GM12878 (cell line): ENCODE measurements at regions not wholly inside any gene's neighbourhood (a gene's known extent, or its start where the extent isn't known, plus 50 kb on each side); places are given as distances from the start of the nearest gene placed in this dataset.

Experiments used
- ATAC-seq: fragments of 200-7000 bp; cut with Tn5 transposase; 3 replicates; pipeline ENCODE4 v1.9.1; 2020; ENCODE audit warnings: mild to moderate bottlenecking, moderate library complexity
- BruUV-seq: library from RNA; stranded (reverse); fragments of 400-500 nt; replicated peaks from 2 replicates; lab custom pipeline; 2021; lab: Mats Ljungman, UMichigan
- CTCF ChIA-PET: fragments of 300-600 bp; sonication (Branson Sonifier 250); formaldehyde crosslinking; extraction: SDS; loops from one replicate; lab custom pipeline; 2021; ENCODE audit warnings: inconsistent platforms; lab: Yijun Ruan, JAX
- POLR2A ChIA-PET: fragments of 350-600 bp; formaldehyde crosslinking; extraction: SDS; loops from one replicate; lab custom pipeline; 2021; ENCODE audit warnings: inconsistent platforms; lab: Charles Lee
- RAD21 ChIA-PET: fragments of 300-600 bp; sonication (Branson Sonifier 250); formaldehyde crosslinking; loops from one replicate; lab custom pipeline; 2023; ENCODE audit warnings: antibody characterized with exemption; ENCODE audit not compliant: unreplicated experiment; lab: Charles Lee
- SMC1A ChIA-PET: fragments of 300-600 bp; sonication (Branson Sonifier 250); formaldehyde crosslinking; loops from one replicate; lab custom pipeline; 2023; ENCODE audit not compliant: unreplicated experiment, uncharacterized antibody; lab: Charles Lee
- DNase-seq: peaks from one replicate; pipeline ENCODE4 v3.0.0-alpha.2; 2011; ENCODE audit warnings: low read depth, low spot score
- FAIRE-seq: peaks from 3 replicates; lab custom pipeline; 2011; peaks lifted over from hg19 to GRCh38; lab: Jason Lieb, UNC
- H2AFZ ChIP-seq: 2 replicates; pipeline ENCODE4 v1.6.0; 2011; ENCODE audit warnings: low read depth, low read length, control low read depth; ENCODE audit not compliant: control insufficient read depth
- H3K27ac ChIP-seq: 2 replicates; pipeline ENCODE4 v1.5.1; 2011; ENCODE audit warnings: control low read depth; ENCODE audit not compliant: control insufficient read depth, insufficient read depth
- H3K27me3 ChIP-seq, 2 experiments: replicated peaks in 1 of 2; 2 replicates each; pipeline versions ENCODE4 v1.6.0 to v1.6.1; 2011; ENCODE audit warnings: low read length in 1 of 2; ENCODE audit not compliant: control insufficient read depth in 2 of 2, insufficient read depth in 2 of 2
- H3K36me3 ChIP-seq, 2 experiments: 2 replicates each; pipeline ENCODE4 v1.5.1; 2011; ENCODE audit warnings: low read length in 1 of 2; ENCODE audit not compliant: control insufficient read depth in 2 of 2, insufficient read depth in 2 of 2
- H3K4me1 ChIP-seq: 2 replicates; pipeline ENCODE4 v1.6.1; 2011; ENCODE audit warnings: mild to moderate bottlenecking, low read length, moderate library complexity, mixed read lengths; ENCODE audit not compliant: control insufficient read depth, insufficient read depth
- H3K4me2 ChIP-seq: 2 replicates; pipeline ENCODE4 v1.6.0; 2011; ENCODE audit warnings: control low read depth; ENCODE audit not compliant: control insufficient read depth, insufficient read depth
- H3K4me3 ChIP-seq: fragments of 200-600 bp; sonication (generic); 2 replicates; pipeline ENCODE4 v1.5.1; 2016
- H3K79me2 ChIP-seq: 2 replicates; pipeline ENCODE4 v1.6.0; 2011; ENCODE audit warnings: low read length; ENCODE audit not compliant: control insufficient read depth, insufficient read depth
- H3K9ac ChIP-seq: 2 replicates; pipeline ENCODE4 v1.8.0; 2011; ENCODE audit warnings: low read length, control low read depth, mixed read lengths; ENCODE audit not compliant: control insufficient read depth, insufficient read depth
- H3K9me3 ChIP-seq: replicated peaks from 3 replicates; pipeline ENCODE4 v1.5.1; 2011; ENCODE audit warnings: mild to moderate bottlenecking, low read length; ENCODE audit not compliant: control insufficient read depth, insufficient read depth
- H4K20me1 ChIP-seq: 2 replicates; pipeline ENCODE4 v1.6.0; 2011; ENCODE audit not compliant: control insufficient read depth, insufficient read depth
- CBX5 ChIP-seq: sonication (generic); IDR thresholded peaks from 2 replicates; pipeline ENCODE4 v1.6.1; 2016; ENCODE audit warnings: low read depth, moderate library complexity, mild to moderate bottlenecking, inconsistent platforms
- ETV6 ChIP-seq, 2 experiments: fragments of 450-650 bp in 1 of 2; IDR thresholded peaks in 1 of 2; conservative IDR thresholded peaks in 1 of 2; 2 replicates each; pipeline ENCODE4 v1.6.1; 2014; ENCODE audit warnings: antibody characterized with exemption in 1 of 2, borderline replicate concordance in 1 of 2, low read depth in 1 of 2, mild to moderate bottlenecking in 1 of 2, moderate library complexity in 1 of 2
- HDAC6 ChIP-seq: fragments of 200-600 bp; sonication (generic); IDR thresholded peaks from one replicate; pipeline ENCODE4 v1.8.0; 2017; ENCODE audit warnings: antibody characterized with exemption; ENCODE audit not compliant: unreplicated experiment
- NBN ChIP-seq: fragments of 450-650 bp; IDR thresholded peaks from 2 replicates; pipeline ENCODE4 v1.6.1; 2016
- PML ChIP-seq: IDR thresholded peaks from 2 replicates; pipeline ENCODE4 v1.6.1; 2012; ENCODE audit warnings: low read length, inconsistent platforms
- SMAD5 ChIP-seq: IDR thresholded peaks from 2 replicates; pipeline ENCODE4 v1.6.1; 2016; ENCODE audit warnings: antibody characterized with exemption, low read depth
- USF2 ChIP-seq: IDR thresholded peaks from 2 replicates; pipeline ENCODE4 v1.6.1; 2011; ENCODE audit warnings: low read depth, low read length, improper control_type of control experiment, borderline replicate concordance
- ZNF592 ChIP-seq: fragments of 450-650 bp; IDR thresholded peaks from 2 replicates; pipeline ENCODE4 v1.6.1; 2017; ENCODE audit warnings: mild to moderate bottlenecking, moderate library complexity
- ZSCAN29 ChIP-seq: fragments of 450-650 bp; IDR thresholded peaks from 2 replicates; pipeline ENCODE4 v1.6.1; 2017; ENCODE audit warnings: mild to moderate bottlenecking, moderate library complexity
- ZZZ3 ChIP-seq: IDR thresholded peaks from 2 replicates; pipeline ENCODE4 v1.6.1; 2011; ENCODE audit warnings: low read depth; ENCODE audit not compliant: control insufficient read depth, insufficient read length
- WGBS: methylation state at CpG from one replicate; pipeline ENCODE4 v1.1.6; 2016; ENCODE audit warnings: low lambda C conversion rate; ENCODE audit not compliant: insufficient replicate concordance, insufficient coverage; ENCODE audit errors: missing lambda C conversion rate; 5-methylcytosine and 5-hydroxymethylcytosine counted together
- in situ Hi-C: fragments of 300-500 bp; cut with MboI; formaldehyde crosslinking; loops from 9 replicates; pipeline ENCODE4 v1.14.3; 2018; ENCODE audit warnings: mixed read lengths
- intact Hi-C: fragments of 100-400 bp; cut with micrococcal nuclease; formaldehyde crosslinking; loops from one replicate; pipeline ENCODE4 v1.14.2; 2022; ENCODE audit not compliant: unreplicated experiment
- TF ChIP-seq, protein P1 (sequence below): fragments of 450-650 bp; IDR thresholded peaks from 2 replicates; pipeline ENCODE4 v1.6.1; 2018; ENCODE audit warnings: borderline replicate concordance, mild to moderate bottlenecking; ENCODE audit not compliant: partially characterized antibody

GRCh38 chr10:129272176-129272575 is 194.9 kb upstream of the MGMT start:
- in situ Hi-C loops = no loop called here
- POLR2A ChIA-PET = no interaction called here
- FAIRE-seq (no peak), ATAC-seq (no peak), DNase-seq (no peak)
- BruUV-seq = no TSS peak
- no peak overlapping the region for H3K4me3 ChIP-seq
- SMC1A ChIA-PET = no interaction called here
- TF ChIP-seq, protein P1, sequence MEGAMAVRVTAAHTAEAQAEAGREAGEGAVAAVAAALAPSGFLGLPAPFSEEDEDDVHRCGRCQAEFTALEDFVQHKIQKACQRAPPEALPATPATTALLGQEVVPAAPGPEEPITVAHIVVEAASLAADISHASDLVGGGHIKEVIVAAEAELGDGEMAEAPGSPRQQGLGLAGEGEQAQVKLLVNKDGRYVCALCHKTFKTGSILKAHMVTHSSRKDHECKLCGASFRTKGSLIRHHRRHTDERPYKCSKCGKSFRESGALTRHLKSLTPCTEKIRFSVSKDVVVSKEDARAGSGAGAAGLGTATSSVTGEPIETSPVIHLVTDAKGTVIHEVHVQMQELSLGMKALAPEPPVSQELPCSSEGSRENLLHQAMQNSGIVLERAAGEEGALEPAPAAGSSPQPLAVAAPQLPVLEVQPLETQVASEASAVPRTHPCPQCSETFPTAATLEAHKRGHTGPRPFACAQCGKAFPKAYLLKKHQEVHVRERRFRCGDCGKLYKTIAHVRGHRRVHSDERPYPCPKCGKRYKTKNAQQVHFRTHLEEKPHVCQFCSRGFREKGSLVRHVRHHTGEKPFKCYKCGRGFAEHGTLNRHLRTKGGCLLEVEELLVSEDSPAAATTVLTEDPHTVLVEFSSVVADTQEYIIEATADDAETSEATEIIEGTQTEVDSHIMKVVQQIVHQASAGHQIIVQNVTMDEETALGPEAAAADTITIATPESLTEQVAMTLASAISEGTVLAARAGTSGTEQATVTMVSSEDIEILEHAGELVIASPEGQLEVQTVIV = no peak
- TF ChIP-seq ETV6 (conservative IDR thresholded peaks at IDR 0.05 in 1 of 2, IDR thresholded peaks at IDR 0.05 in 1 of 2; ENCODE audit: borderline replicate concordance in 1 of 2, low read depth in 1 of 2) (no peak), ZZZ3 (no peak), PML (no peak), HDAC6 (no peak), ZNF592 (no peak), SMAD5 (no peak), ZSCAN29 (no peak), CBX5 (no peak), NBN (no peak), USF2 (no peak)
- no peaks in the 10 kb centered on the region for H3K79me2 ChIP-seq
- H3K27me3 ChIP-seq = no peaks in the 10 kb centered on the region
- H3K36me3 ChIP-seq = no peaks in the 10 kb centered on the region
- H3K27ac ChIP-seq = no peak overlapping the region
- no peaks in the 10 kb centered on the region for H3K4me1 ChIP-seq
- no peak overlapping the region for H3K4me2 ChIP-seq
- no peaks in the 10 kb centered on the region for H4K20me1 ChIP-seq
- H3K9me3 ChIP-seq = no peaks in the 10 kb centered on the region
- no peak overlapping the region for H3K9ac ChIP-seq
- no peak overlapping the region for H2AFZ ChIP-seq
- RAD21 ChIA-PET = no interaction called here
- intact Hi-C loops = no loop called here
- CTCF ChIA-PET = no interaction called here
- 65% methylated on average over 8 of the region's 8 CpGs for WGBS
